Activated CD4-positive, alpha-beta T cell treated with anti-CD3 and anti-CD28 coated beads, Interleukin-2, Interleukin-4, amounts not matched to agents 100 ng/mL and 50 ng/mL, durations not matched to agents 16 hours and 8 hours (primary cell): ENCODE measurements at regions not wholly inside any gene's neighbourhood (a gene's known extent, or its start where the extent isn't known, plus 50 kb on each side); places are given as distances from the start of the nearest gene placed in this dataset.
"Not testable (repeated sequence)": the region's sequence is repeated elsewhere in the genome, so short reads cannot be mapped to it uniquely, and the experiment has no call there.

ENCODE experiments used
- DNase-seq: peaks from one replicate; pipeline ENCODE4 v3.0.0-alpha.2; 2020; ENCODE audit warnings: low spot score

DNA sequence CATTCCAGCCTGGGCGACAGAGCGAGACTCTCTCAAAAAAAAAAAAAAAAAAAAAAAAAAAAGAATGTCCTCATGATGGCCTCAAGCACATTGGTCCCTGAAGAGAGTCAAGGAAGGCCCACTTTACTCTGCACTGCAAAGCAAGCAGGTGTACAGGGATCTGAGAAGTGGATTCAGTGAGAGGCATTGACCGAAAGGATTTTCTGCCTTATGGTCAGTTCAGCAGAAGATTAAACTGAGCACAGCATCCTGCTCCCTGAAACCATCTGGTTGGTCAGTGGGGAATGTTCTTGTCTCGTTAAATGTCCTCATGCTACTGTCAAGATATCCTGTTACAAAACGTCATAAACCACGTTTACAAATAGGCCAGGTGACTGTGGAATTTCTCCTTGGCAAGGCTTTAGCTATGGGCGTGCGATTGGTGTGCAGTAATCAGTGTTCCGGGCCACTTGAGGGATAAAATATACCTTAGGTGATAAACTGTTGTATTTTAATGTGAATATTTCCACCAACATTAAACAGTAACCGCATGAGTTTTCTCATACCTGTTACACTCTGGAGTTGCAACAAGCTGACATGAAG, 195.0 kb downstream of the ADRA2C start:
- not testable (repeated sequence) for DNase-seq

DNA sequence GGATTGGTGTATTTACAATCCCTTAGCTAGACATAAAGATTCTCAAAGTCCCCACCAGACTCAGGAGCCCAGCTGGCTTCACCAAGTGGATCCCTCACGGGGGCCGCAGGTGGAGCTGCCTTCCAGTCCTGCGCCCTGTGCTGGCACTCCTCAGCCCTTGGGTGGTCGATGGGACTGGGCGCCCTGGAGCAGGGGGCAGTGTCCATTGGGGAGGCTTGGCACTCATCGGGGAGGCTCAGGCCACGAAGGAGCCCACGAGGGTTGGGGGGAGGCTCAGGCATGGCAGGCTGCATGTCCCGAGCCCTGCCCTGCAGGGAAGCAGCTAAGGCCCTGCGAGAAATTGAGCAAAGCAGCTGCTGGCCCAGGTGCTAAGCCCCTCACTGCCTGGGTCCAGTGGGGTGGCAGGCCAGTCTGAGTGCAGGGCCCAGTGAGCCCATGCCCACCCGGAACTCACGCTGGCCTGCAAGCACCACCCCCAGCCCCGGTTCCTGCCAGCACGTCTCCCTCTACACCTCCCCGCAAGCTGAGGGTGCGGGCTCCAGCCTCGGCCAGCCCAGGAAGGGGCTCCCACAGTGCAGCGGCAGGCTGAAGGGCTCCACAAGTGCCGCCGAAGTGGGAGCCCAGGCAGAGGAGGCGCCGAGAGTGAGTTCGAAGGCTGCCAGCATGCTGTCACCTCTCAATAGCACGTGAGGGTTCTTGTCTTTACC, 198.5 kb downstream of the ADRA2C start:
- DNase-seq, result not testable (repeated sequence)

DNA sequence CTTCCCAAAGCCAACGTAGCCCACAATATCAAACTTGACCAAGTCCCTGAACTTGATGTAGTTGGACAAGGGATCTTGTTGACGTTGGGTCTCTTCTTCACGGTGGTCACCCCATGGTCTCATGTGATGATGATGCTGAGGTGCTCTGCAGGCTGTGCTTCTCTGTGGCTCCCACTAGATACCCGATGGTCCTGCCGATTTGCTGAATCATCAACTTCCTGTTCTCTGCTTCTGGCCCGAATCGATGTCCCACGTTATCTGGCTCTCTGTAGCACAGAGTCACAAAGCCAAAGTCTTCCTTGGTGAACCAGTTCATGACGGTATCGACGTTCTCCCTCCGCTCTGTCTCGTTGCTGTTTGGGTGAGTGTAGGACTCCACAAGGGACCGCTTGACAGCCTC, 201.0 kb downstream of the ADRA2C start:
- not testable (repeated sequence) for DNase-seq

DNA sequence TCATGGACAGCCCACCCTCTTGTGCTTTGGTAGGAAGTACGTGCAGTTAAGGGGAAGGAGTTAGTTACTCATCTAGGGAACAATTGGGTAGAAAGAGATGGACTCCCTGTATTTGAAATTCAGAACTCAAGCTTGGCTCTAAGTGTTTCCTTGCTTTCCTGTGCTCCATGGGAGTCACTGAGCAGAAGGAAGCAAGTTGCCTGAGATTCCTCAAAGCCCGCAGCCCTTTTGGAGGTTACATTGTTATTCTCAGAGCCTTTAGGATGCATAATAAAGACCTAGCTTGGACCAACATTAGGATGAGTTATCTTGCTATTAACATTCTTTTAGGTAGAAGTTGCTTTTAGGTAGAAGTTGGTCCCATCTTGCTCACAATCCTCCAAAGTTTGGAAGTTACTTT, 206.4 kb downstream of the ADRA2C start:
- not testable (repeated sequence) for DNase-seq

DNA sequence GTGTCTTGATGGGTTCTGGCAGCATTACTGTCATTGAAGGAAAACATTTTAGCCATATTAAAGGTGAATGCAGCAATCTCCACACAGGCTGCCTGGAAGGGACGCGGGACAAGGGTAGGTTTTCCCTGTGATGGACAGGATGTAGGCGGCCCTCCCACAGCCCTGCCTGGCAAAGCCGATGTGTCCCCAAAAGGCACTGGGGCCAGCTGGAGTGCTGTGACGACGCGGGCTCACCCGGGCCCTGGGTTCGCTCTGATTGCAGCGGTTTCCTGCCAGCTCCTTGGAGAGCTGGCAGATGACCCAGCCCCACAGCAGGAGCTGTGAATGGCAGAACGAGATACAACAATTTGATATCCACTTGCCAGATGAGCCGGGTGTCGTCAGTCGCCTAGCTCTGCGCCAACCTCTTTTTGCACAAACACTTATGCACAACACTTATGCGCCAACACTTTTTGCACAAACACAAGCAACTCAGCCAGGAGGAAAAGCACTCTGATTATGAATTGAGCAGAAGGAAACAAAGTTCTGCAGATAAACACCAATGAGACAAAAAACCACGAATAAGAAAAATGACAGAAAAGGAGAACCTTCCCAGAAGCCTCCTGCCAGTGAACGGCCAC, 207.5 kb downstream of the ADRA2C start:
- not testable (repeated sequence) for DNase-seq

DNA sequence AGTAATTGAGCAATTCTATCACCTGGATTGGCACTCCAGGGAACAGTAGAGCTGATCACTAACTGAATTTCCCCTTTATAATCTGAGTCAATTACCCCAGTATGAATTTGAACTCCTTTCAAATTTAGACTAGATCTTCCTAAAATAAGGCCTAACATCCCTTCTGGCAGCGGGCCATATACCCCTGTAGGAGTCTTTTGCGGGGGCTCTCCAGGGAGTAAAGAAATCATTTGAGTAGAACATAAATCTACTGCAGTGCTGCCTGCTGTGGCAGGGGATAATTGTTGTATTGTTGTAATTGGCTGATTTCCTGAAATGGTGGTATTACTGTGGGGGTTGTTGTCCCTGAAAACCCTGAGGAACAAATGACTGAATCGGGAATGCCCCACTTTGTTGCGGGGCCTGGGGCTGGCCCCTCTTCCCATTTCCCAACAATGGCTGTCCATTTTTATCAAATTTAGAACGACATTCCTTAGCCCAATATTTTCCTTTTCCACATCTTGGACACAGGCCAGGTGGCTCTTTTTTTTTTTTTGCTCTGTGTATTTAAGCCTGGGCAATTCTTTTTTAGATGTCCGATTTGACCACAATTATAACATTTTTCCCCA, 217.4 kb downstream of the ADRA2C start:
- not testable (repeated sequence) for DNase-seq

DNA sequence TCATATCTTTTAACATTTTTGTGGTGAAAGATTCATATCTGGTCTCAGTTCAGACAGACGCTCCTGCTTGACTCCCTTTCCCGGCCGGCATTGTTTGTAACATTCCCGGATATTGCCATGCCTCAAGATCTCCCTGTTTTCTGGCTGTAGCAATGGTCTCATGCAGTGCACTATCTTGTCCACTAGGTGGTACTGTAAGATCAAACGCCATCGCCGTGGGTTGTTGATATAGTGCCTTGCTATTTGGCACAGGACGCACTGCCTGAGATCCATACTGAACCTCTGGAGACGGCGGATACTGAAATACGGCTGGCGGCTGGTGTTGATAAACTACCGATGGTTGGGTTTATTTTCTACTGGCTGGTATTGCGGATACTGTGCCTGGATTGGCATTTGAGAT, 218.6 kb downstream of the ADRA2C start:
- not testable (repeated sequence) for DNase-seq

DNA sequence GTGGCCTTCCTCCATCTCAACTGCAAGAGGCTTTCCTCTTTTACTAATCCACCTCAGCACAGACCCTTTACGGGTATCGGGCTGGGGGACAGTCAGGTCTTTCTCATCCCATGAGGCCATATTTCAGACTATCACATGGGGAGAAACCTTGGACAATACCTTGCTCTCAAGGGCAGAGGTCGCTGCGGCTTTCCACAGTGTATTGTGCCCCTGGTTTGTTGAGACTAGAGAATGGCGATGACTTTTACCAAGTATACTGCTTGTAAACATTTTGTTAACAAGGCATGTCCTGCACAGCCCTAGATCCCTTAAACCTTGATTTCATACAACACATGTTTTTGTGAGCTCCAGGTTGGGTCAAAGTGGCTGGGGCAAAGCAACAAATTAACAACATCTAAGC, 220.2 kb downstream of the ADRA2C start:
- DNase-seq, result not testable (repeated sequence)

DNA sequence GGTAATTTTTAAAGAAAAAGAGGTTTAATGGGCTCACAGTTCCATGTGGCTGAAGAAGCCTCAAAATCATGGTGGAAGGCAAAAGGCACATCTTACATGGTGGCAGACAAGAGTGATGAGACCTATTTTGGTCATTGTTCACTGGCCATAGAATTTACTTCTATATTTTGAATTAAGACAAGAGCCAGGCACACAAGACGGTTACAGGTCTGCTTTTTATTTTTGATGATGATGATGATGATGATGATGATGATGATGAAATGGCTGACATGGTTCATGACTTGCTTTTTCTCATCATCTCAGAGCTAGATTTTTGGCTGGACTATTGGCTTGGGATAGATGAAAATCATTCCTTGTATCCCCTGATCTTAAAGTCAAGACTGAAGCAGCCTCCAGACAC, 229.3 kb downstream of the OTOP1 start:
- DNase-seq, result not testable (repeated sequence)

DNA sequence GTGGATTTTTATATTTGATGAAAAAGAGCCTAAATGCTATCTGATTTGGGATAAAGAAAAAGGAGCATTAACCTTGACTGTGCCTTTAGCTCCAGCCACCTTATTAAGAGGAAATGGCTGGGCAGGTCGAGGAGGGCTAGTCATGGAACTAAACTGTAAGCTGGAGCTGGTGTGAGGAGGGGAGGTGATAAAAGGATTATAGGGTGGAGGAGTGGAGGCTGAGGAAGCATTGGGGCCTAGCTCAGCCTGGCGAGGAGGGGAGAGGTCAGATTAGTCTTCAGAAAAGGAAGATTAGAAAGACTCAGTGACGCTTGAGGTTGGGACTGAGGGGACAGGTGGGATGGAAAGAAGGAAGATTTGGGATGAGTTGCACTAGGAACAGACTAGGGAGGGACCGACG, 222.7 kb downstream of the OTOP1 start:
- DNase-seq, result not testable (repeated sequence)

DNA sequence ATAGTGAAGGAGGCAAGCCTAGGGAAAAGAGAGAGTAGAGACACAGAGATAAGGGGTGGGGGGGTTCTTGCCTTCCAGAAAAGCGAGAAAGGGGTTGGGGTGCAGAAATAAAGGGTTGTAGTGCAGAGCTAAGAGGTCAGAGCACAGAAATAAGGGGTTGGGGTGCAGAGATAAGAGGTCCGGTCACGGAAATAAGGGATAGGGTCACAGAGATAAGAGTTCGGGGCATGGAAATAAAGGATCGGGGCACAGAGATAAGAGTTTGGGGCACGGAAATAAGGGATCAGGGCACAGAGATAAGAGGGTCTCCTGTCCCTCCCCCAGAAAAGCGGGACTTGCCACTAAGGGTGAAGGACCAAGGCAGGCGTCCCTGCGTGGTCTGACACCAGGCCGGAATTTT, 222.0 kb downstream of the OTOP1 start:
- DNase-seq, result not testable (repeated sequence)

DNA sequence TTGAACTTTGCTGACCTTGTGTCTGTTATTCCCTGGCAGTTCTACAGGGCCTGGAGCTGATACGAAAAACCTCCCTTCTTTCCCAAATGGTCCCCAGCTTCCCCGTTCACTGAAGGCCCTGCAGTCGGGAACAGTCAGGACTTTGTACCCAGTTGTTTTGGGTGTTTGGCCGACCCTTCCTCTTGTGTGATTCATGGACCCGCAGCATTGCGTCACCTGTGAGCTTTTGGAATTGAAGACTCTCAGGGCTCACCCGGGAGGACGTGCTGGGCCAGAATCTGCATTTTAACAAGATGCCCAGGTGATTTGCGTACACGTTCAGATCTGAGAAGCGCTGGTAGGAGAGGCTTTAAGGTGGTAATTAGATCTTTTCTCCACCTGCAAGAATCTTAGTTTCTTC, 220.4 kb downstream of the OTOP1 start:
- DNase-seq, result not testable (repeated sequence)

DNA sequence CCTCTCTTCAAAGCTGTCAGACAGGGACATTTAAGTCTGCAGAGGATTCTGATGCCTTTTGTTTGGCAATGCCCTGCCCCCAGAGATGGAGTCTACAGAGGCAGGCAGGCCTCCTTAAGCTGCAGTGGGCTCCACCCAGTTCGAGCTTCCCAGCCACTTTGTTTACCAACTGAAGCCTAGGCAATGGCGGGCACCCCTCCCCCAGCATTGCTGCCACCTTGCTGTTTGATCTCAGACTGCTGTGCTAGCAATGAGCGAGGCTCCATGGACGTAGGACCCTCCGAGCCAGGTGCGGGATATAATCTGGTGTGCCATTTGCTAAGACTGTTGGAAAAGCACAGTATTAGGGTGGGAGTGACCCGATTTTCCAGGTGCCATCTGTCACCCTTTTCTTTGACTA, 207.7 kb downstream of the OTOP1 start:
- not testable (repeated sequence) for DNase-seq

DNA sequence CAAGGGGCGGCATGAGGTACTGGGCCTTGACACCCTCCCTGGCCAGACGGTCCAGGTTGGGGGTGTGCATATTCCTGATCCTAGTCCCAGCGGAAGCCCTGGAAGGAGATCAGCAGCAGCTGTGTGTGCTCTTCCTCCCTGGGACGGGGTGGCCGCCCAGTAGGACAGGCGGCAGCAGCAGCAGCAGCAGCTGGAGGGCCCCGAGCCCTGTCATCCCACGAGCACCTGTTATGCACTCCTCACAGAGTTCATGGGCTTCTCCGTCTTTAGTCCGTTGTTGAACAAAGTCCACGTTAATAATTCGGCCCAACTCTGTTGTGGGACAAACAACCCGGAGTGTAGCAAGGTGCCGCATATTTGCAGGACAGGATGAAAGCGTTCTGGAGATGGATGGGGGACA, 205.6 kb downstream of the OTOP1 start:
- DNase-seq, result not testable (repeated sequence)

DNA sequence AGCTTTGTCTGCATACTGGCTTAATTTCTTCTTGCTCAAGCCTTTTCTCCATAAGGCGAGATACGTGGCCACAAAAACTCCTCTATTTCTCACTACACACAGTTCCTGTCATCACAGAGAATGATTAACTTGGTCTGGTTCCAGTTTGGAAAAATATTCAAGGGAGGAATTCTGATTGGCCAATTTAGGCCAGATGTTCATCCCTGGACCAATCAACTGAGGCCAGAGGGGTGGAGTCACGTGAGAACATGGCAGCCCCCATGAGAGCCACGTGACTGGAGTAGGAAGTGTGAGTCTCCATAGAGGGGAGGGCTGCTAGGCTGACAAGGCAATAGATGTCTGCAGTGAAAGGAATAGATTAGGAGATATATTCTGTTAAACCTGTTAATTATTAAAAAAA, 200.0 kb downstream of the OTOP1 start:
- not testable (repeated sequence) for DNase-seq

DNA sequence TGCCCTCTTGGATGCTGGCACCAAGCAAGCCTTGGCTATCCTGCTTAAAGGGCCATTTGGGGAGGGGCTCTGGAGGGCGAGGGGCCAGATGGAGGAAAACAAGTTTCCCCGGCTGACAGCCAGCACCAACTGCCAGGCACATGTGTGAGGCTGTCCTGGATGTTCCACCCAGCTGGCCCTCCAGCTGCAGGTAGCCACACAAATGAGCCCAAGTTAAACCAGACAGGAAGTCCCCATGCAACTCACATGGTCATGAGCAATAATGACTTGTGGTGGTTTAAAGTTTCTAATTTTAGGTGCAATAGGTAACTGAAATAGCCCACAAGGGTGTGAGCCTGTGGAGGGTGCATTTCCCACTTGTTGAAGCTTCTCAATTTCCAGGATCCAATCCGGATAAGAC, 198.0 kb downstream of the OTOP1 start:
- DNase-seq, result not testable (repeated sequence)

DNA sequence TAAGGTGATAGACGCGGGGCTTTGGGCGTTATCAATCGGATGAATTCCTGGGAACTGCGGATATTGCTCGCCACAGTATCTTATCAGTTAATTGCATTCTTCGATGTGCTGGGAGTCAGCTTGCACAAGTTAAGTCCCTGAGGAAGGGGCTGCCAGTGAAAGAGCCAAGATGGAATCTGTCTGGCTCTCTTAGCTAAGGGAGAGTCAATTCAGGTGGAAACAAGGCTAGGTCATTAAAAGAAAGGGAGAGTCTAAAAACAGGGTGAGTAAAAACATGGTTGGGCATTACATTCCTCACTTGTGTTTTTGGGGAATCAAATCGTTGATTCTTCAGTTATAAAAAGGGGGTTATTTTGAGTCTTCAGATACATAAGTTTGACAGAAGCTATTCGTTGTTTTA, 196.2 kb downstream of the OTOP1 start:
- not testable (repeated sequence) for DNase-seq

DNA sequence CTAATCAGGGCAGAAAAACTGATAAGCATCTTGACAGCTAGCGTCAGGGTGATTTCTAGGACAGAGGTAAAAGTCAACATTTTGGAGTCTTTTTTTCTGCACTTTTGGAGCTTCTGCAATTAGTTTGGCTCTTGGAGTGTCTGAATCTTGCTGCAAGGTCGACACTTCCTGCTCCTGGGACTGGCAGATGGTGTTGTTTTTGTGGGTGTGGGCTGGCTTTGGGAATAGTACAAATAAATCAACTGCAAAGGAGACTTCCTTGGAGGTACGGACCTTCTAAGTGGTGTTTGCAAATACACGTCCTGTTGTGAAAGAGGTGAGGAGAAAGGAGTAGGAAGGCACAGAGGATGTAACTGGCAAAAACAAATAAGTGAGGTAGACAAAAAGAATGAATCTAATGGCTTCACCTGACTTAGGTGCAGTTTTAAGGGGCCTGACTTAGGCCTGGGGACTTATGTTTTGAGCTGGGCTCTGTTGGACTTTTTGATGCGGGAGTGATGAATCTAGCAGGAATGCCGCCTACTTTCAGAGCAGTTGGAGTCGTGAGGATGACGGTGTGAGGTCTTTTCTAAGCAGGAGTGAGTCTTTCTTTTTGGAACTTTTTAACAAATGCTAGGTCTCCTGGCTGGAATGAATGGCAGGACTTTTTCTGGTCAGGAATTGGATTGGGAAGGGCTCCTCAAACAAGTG, 195.1 kb downstream of the OTOP1 start:
- DNase-seq, result not testable (repeated sequence)

DNA sequence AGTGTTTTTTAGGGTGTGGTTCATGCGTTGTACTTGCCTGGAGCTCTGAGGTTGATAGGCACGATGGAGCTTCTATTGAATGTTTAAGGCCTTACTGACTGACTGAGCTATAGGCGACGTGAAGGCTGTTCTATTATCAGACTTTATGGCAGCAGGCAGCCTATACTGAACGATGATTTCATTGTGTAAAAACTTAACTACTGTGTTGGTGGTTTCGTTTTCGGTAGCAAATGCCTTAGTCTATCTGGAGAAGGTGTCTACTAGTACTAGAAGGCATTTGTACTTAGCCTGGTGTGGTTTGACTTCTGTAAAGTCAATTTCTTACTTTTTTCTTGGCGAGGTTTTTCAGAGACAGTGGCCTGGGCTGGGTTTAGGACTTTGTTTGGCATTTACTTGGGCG, 194.4 kb downstream of the OTOP1 start:
- peak; percentile 3 for DNase-seq

DNA sequence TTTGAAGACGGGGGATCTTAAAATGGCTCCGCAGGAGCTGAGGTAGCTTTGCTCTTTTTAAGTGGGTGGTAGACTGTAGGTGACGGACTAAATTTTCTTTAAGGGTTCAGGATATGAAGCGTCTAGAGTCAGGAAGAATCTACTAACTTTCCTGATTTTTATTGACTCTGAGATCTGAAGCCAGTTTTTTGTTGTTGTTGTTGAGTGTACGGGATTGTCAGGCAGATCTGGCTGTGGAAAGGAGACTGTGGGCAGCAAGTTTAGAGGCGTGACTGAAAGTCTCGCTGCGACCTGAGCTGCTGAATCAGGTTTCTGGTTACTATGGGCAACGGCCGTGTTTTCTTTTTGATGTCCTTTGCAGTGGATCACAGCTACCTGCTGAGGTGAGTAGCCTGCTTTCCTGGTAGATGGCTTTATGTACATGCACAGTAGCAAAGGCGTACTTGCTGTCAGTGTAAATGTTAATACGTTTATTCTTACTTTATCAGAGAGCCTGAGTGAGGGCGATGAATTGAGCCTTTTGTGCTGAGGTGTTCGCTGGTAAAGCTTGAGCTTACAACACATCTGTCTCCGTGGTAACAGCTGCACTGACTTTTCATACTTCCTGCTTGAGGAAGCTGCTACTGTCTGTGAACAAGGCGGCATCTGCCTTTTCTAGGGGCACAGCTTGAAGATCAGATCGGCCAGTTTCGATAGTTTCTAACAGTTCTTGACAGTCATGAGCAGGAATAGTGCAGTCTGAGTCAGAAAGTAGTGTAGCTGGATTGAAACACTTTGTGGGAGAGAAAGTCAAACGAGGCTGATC, 193.7 kb downstream of the OTOP1 start:
- peak; percentile 19 for DNase-seq

DNA sequence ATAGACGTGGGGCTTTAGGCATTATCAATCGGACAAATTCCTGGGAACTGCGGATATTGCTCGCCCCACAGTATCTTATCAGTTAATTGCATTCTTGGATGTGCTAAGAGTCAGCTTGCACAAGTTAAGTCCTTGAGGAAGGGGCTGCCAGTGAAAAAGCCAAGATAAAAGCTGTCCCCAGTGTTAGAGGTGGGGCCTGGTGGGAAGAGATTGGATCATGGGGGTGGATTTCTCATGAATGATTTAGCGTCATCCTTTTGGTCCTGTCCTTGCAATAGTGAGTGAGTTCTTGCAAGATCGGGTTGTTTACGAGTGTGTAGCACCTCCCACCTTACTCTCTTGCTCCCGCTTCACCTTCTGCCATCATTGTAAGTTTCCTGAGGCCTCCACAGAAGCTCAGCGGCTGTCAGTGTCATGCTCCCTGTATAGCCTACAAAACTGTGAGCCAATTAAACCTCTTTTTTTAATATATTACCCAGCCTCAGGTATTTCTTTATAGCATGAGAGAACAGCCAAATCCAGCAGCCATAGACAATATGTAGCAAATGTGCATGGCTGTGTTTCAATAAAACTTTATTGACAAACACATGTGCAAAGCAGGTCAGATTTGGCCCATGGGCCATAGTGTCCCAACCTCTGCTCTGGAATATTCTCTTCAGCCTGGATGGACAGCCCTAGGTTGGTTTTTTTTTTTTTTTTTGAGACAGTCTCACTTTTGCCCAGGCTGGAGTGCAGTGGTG, 189.2 kb downstream of the OTOP1 start:
- not testable (repeated sequence) for DNase-seq
